HCT116 (cell line): ENCODE measurements at regions not wholly inside any gene's neighbourhood (a gene's known extent, or its start where the extent isn't known, plus 50 kb on each side); places are given as distances from the start of the nearest gene placed in this dataset.
A peak's percentile ranks its signal among the peaks of the same experiment; 100 is the strongest.

Experiments used
- ATAC-seq: fragments of 200-7000 bp; cut with Tn5 transposase; 2 replicates; pipeline ENCODE4 v1.9.1; 2020; ENCODE audit warnings: mild to moderate bottlenecking, moderate library complexity
- BruUV-seq: library from RNA; stranded (reverse); fragments of 400-500 nt; replicated peaks from 2 replicates; lab custom pipeline; 2021; lab: Mats Ljungman, UMichigan
- CTCF ChIA-PET: fragments of 300-600 bp; sonication (Branson Sonifier 250); formaldehyde crosslinking; loops from one replicate; lab custom pipeline; 2021; ENCODE audit warnings: antibody characterized with exemption; lab: Charles Lee
- POLR2A ChIA-PET: fragments of 300-600, 350-600 bp; sonication (Branson Sonifier 250); formaldehyde crosslinking; loops from one replicate; lab custom pipeline; 2021; ENCODE audit warnings: antibody characterized with exemption; lab: Charles Lee
- RAD21 ChIA-PET, 2 experiments: fragments of 300-600 bp; sonication (Branson Sonifier 250); formaldehyde crosslinking; loops; one replicate each; lab custom pipeline; 2023; ENCODE audit warnings: low total read pairs in 2 of 2; ENCODE audit not compliant: uncharacterized antibody in 2 of 2, unreplicated experiment in 2 of 2, low non-redundant PET in 1 of 2; lab: Charles Lee
- DNase-seq: peaks from one replicate; pipeline ENCODE4 v3.0.0-alpha.2; 2010; ENCODE audit warnings: low read depth, low spot score
- H2AFZ ChIP-seq: fragments of 200-600 bp; shearing (Covaris generic), sonication (generic); 2 replicates; pipeline ENCODE4 v1.6.1; 2017; ENCODE audit warnings: low read depth, mixed run types, mixed read lengths, antibody characterized with exemption, low read length; ENCODE audit not compliant: poor library complexity, severe bottlenecking
- H3K27ac ChIP-seq: 2 replicates; pipeline ENCODE4 v1.5.1; 2012; ENCODE audit warnings: low read depth, low read length
- H3K27me3 ChIP-seq: fragments of 200-600 bp; sonication (generic); 2 replicates; pipeline ENCODE4 v1.6.1; 2016; ENCODE audit warnings: mixed run types, low read length, mixed read lengths; ENCODE audit not compliant: insufficient read depth
- H3K36me3 ChIP-seq, 2 experiments: fragments of 200-500 bp in 1 of 2; fragments of 200-600 bp in 1 of 2; sonication (Bioruptor generic) in 1 of 2; sonication (generic) in 1 of 2; 2 replicates each; pipeline versions ENCODE4 v1.5.1 to v1.6.1; 2014 to 2016; ENCODE audit warnings: low read length in 2 of 2, inconsistent platforms in 1 of 2, mixed read lengths in 1 of 2, mixed run types in 1 of 2; ENCODE audit not compliant: insufficient read depth in 2 of 2, control insufficient read depth in 1 of 2
- H3K4me1 ChIP-seq, 2 experiments: fragments of 200-600 bp in 1 of 2; sonication (generic) in 1 of 2; 2 replicates each; pipeline versions ENCODE4 v1.5.1 to v1.6.1; 2012 to 2017; ENCODE audit warnings: low read length in 2 of 2, inconsistent platforms in 1 of 2, mild to moderate bottlenecking in 1 of 2, mixed read lengths in 1 of 2, mixed run types in 1 of 2, moderate library complexity in 1 of 2; ENCODE audit not compliant: insufficient read depth in 2 of 2, control insufficient read depth in 1 of 2
- H3K4me2 ChIP-seq: fragments of 200-600 bp; sonication (generic); 2 replicates; pipeline ENCODE4 v1.6.1; 2017; ENCODE audit warnings: mixed run types, low read length, mixed read lengths
- H3K4me3 ChIP-seq, 2 experiments: fragments of 200-600 bp in 1 of 2; sonication (generic) in 1 of 2; replicated peaks in 1 of 2; 2 replicates each; pipeline ENCODE4 v1.5.1; 2011 to 2016; ENCODE audit warnings: low read length in 2 of 2, control low read depth in 1 of 2, low read depth in 1 of 2, mild to moderate bottlenecking in 1 of 2, mixed read lengths in 1 of 2, mixed run types in 1 of 2
- H3K79me2 ChIP-seq: fragments of 200-600 bp; sonication (generic); 2 replicates; pipeline ENCODE4 v1.6.1; 2017; ENCODE audit warnings: mild to moderate bottlenecking, mixed run types, low read length, moderate library complexity, mixed read lengths; ENCODE audit not compliant: insufficient read depth
- H3K9ac ChIP-seq: fragments of 200-600 bp; sonication (generic); 2 replicates; pipeline ENCODE4 v1.6.1; 2016; ENCODE audit warnings: low read length, mixed read lengths
- H3K9me2 ChIP-seq: fragments of 200-600 bp; sonication (generic), shearing (Covaris generic); 2 replicates; pipeline ENCODE4 v1.6.1; 2017; ENCODE audit warnings: mixed run types, mild to moderate bottlenecking, moderate library complexity; ENCODE audit not compliant: insufficient read depth
- H3K9me3 ChIP-seq, 2 experiments: fragments of 200-500 bp in 1 of 2; fragments of 200-600 bp in 1 of 2; sonication (Bioruptor generic) in 1 of 2; sonication (generic) in 1 of 2; 2 replicates each; pipeline ENCODE4 v1.6.1; 2014 to 2017; ENCODE audit warnings: low read length in 2 of 2, mixed read lengths in 2 of 2, inconsistent platforms in 1 of 2, low read depth in 1 of 2, mild to moderate bottlenecking in 1 of 2, mixed run types in 1 of 2, moderate library complexity in 1 of 2; ENCODE audit not compliant: control insufficient read depth in 1 of 2, insufficient read depth in 1 of 2
- H4K20me1 ChIP-seq: fragments of 200-600 bp; sonication (generic), shearing (Covaris generic); 2 replicates; pipeline ENCODE4 v1.6.1; 2017; ENCODE audit warnings: mixed run types, mild to moderate bottlenecking, moderate library complexity; ENCODE audit not compliant: insufficient read depth
- CEBPB ChIP-seq: IDR thresholded peaks from 2 replicates; pipeline ENCODE4 v1.6.1; 2012; ENCODE audit warnings: low read depth
- EGR1 ChIP-seq: IDR thresholded peaks from 2 replicates; pipeline ENCODE4 v1.6.1; 2012; ENCODE audit warnings: low read depth
- ELF1 ChIP-seq: IDR thresholded peaks from 2 replicates; pipeline ENCODE4 v1.6.1; 2012; ENCODE audit warnings: low read depth, borderline replicate concordance
- EZH2 ChIP-seq: fragments of 200-600 bp; sonication (generic); IDR thresholded peaks from 2 replicates; pipeline ENCODE4 v1.6.1; 2017; ENCODE audit warnings: antibody characterized with exemption, mixed run types
- EZH2phosphoT487 ChIP-seq: fragments of 200-600 bp; IDR thresholded peaks from 2 replicates; pipeline ENCODE4 v1.6.1; 2018; ENCODE audit warnings: antibody characterized with exemption, borderline replicate concordance
- FOSL1 ChIP-seq: IDR thresholded peaks from 2 replicates; pipeline ENCODE4 v1.6.1; 2012; ENCODE audit warnings: low read depth
- POLR2AphosphoS5 ChIP-seq: IDR thresholded peaks from 2 replicates; pipeline ENCODE4 v1.6.1; 2011; ENCODE audit warnings: mild to moderate bottlenecking, low read depth, low read length, moderate library complexity
- TCF7L2 ChIP-seq: IDR thresholded peaks from 2 replicates; pipeline ENCODE4 v1.7.0; 2011; ENCODE audit warnings: borderline replicate concordance, inconsistent platforms; ENCODE audit not compliant: insufficient read depth, insufficient read length; ENCODE audit errors: extremely low read depth
- ZBTB33 ChIP-seq: IDR thresholded peaks from 2 replicates; pipeline ENCODE4 v1.6.1; 2011; ENCODE audit warnings: mild to moderate bottlenecking, low read length, moderate library complexity; ENCODE audit not compliant: insufficient replicate concordance; ENCODE audit errors: extremely low read depth
- ZNF274 ChIP-seq: fragments of 200-500 bp; sonication (Bioruptor generic); IDR thresholded peaks from 2 replicates; pipeline ENCODE4 v1.6.1; 2014; ENCODE audit warnings: mild to moderate bottlenecking, low read depth, low read length, inconsistent platforms
- intact Hi-C: fragments of 100-400 bp; cut with micrococcal nuclease; formaldehyde crosslinking; loops from 2 replicates; pipeline ENCODE4 v1.10.0; 2022
- TF ChIP-seq, protein P1 (sequence below): IDR thresholded peaks from 2 replicates; pipeline ENCODE4 v1.6.1; 2012
- TF ChIP-seq, protein P2 (sequence below): IDR thresholded peaks from 2 replicates; pipeline ENCODE4 v1.6.1; 2012; ENCODE audit warnings: low read depth
- TF ChIP-seq, protein P3 (sequence below), 3 experiments: fragments of 200-600 bp in 1 of 3; sonication (generic) in 1 of 3; IDR thresholded peaks in 2 of 3; conservative IDR thresholded peaks in 1 of 3; 2 replicates each; pipeline ENCODE4 v1.5.1; 2012 to 2017; ENCODE audit warnings: low read depth in 2 of 3, low read length in 2 of 3, antibody characterized with exemption in 1 of 3, borderline replicate concordance in 1 of 3, control low read depth in 1 of 3, mild to moderate bottlenecking in 1 of 3, mixed read lengths in 1 of 3, mixed run types in 1 of 3, moderate library complexity in 1 of 3; ENCODE audit not compliant: insufficient read depth in 1 of 3

DNA sequence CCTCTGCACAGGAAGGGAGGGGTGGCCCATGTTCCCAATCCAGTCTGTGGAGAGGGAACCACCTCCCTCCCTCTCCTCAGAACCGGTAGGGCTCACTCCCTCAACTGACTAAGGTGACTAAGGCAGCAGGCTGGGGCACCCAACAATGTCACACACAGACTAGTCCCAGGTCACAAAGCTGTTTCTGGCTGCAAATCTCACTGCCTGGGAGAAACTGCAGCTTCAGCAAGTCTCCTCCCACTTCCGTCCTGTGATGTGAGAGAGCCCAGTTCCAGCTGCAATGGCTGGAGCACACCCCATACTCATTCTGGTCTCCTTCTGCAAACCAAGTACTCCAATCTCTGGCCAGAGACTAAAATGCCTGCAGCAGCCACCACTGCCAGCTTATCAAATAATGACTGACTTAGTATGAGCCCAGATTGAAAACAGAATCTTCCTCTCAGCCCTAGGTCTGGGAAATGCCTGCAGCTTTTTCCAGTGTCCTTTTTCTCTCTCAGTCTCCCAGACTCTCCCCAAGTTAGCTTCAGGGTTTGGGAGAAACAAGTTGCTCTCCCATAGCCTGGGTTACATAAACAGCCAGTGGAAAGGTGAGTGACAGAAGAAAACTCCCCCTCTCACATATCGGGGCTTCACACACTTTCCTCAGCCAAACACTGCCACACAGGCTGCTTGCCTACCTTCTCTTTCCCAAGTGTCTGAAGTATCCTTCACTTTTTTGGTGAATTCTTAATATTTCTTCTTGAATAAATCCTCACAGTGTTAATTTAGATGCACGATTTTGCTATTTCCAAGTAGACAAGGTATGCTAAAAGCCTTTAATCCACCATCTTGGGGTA, 247.4 kb upstream of the RASA1 start:
- no peaks in the 10 kb centered on the region for H3K9me2 ChIP-seq
- H3K27ac ChIP-seq: no peak overlapping the region
- ChIA-PET CTCF (no interaction called here), POLR2A (no interaction called here), RAD21 (no interaction called here)
- no TSS peak for BruUV-seq
- H3K4me3 ChIP-seq: no peak overlapping the region
- no peak overlapping the region for H2AFZ ChIP-seq
- no peaks in the 10 kb centered on the region for H3K4me1 ChIP-seq
- no peak overlapping the region for H3K9ac ChIP-seq
- ATAC-seq (peak; percentile 54), DNase-seq (no peak)
- H3K27me3 ChIP-seq: no peaks in the 10 kb centered on the region
- no peak overlapping the region for H3K4me2 ChIP-seq
- no peaks in the 10 kb centered on the region for H3K36me3 ChIP-seq
- H4K20me1 ChIP-seq: no peaks in the 10 kb centered on the region
- no peaks in the 10 kb centered on the region for H3K9me3 ChIP-seq
- no peaks in the 10 kb centered on the region for H3K79me2 ChIP-seq
- no peak for TF ChIP-seq ZNF274
- TF ChIP-seq EZH2phosphoT487: no peak
- TF ChIP-seq, protein P1, sequence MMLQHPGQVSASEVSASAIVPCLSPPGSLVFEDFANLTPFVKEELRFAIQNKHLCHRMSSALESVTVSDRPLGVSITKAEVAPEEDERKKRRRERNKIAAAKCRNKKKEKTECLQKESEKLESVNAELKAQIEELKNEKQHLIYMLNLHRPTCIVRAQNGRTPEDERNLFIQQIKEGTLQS: no peak
- TF ChIP-seq CEBPB: no peak
- no peak for TF ChIP-seq ELF1
- TF ChIP-seq EGR1: no peak
- no peak for TF ChIP-seq TCF7L2
- no peak for TF ChIP-seq POLR2AphosphoS5
- no peak for TF ChIP-seq ZBTB33
- TF ChIP-seq, protein P2, sequence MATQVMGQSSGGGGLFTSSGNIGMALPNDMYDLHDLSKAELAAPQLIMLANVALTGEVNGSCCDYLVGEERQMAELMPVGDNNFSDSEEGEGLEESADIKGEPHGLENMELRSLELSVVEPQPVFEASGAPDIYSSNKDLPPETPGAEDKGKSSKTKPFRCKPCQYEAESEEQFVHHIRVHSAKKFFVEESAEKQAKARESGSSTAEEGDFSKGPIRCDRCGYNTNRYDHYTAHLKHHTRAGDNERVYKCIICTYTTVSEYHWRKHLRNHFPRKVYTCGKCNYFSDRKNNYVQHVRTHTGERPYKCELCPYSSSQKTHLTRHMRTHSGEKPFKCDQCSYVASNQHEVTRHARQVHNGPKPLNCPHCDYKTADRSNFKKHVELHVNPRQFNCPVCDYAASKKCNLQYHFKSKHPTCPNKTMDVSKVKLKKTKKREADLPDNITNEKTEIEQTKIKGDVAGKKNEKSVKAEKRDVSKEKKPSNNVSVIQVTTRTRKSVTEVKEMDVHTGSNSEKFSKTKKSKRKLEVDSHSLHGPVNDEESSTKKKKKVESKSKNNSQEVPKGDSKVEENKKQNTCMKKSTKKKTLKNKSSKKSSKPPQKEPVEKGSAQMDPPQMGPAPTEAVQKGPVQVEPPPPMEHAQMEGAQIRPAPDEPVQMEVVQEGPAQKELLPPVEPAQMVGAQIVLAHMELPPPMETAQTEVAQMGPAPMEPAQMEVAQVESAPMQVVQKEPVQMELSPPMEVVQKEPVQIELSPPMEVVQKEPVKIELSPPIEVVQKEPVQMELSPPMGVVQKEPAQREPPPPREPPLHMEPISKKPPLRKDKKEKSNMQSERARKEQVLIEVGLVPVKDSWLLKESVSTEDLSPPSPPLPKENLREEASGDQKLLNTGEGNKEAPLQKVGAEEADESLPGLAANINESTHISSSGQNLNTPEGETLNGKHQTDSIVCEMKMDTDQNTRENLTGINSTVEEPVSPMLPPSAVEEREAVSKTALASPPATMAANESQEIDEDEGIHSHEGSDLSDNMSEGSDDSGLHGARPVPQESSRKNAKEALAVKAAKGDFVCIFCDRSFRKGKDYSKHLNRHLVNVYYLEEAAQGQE: no peak
- no peak for TF ChIP-seq EZH2
- TF ChIP-seq, protein P3, sequence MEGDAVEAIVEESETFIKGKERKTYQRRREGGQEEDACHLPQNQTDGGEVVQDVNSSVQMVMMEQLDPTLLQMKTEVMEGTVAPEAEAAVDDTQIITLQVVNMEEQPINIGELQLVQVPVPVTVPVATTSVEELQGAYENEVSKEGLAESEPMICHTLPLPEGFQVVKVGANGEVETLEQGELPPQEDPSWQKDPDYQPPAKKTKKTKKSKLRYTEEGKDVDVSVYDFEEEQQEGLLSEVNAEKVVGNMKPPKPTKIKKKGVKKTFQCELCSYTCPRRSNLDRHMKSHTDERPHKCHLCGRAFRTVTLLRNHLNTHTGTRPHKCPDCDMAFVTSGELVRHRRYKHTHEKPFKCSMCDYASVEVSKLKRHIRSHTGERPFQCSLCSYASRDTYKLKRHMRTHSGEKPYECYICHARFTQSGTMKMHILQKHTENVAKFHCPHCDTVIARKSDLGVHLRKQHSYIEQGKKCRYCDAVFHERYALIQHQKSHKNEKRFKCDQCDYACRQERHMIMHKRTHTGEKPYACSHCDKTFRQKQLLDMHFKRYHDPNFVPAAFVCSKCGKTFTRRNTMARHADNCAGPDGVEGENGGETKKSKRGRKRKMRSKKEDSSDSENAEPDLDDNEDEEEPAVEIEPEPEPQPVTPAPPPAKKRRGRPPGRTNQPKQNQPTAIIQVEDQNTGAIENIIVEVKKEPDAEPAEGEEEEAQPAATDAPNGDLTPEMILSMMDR (IDR thresholded peaks at IDR 0.05 in 2 of 3, conservative IDR thresholded peaks at IDR 0.05 in 1 of 3; ENCODE audit: borderline replicate concordance in 1 of 3, insufficient read depth in 1 of 3, low read depth in 2 of 3, low read length in 2 of 3): no peak
- TF ChIP-seq FOSL1: no peak
- intact Hi-C loops: no loop called here
